Naive B cell (primary cell): ENCODE measurements at regions not wholly inside any gene's neighbourhood (a gene's known extent, or its start where the extent isn't known, plus 50 kb on each side); places are given as distances from the start of the nearest gene placed in this dataset.

ENCODE experiments used
- ATAC-seq, 2 donors: fragments of 150-1000 bp; cut with Tn5 transposase; 2 replicates each; pipeline ENCODE4 v1.10.0; 2021; ENCODE audit warnings: low read depth in 2 of 2, mild to moderate bottlenecking in 2 of 2, moderate library complexity in 2 of 2
- DNase-seq: peaks from one replicate; pipeline ENCODE4 v3.0.0; 2022
- H3K27ac Mint-ChIP-seq, 6 donors: one replicate each; pipeline ENCODE4 v1.8.0; 2020 to 2022; ENCODE audit warnings: mild to moderate bottlenecking in 6 of 6, mixed read lengths in 6 of 6, moderate library complexity in 5 of 6, inconsistent platforms in 2 of 6
- H3K27me3 Mint-ChIP-seq, 3 donors: one replicate each; pipeline ENCODE4 v1.8.0; 2021 to 2022; ENCODE audit warnings: mixed read lengths in 3 of 3, mild to moderate bottlenecking in 1 of 3
- H3K36me3 Mint-ChIP-seq, 2 donors: one replicate each; pipeline ENCODE4 v1.8.0; 2020 to 2022; ENCODE audit warnings: mixed read lengths in 2 of 2, inconsistent platforms in 1 of 2, mild to moderate bottlenecking in 1 of 2
- H3K4me1 Mint-ChIP-seq, 3 donors: one replicate each; pipeline ENCODE4 v1.8.0; 2020 to 2022; ENCODE audit warnings: mixed read lengths in 3 of 3, inconsistent platforms in 1 of 3, mild to moderate bottlenecking in 1 of 3, moderate library complexity in 1 of 3
- H3K4me3 Mint-ChIP-seq, 8 donors: one replicate each; pipeline ENCODE4 v1.8.0; 2020 to 2022; ENCODE audit warnings: mild to moderate bottlenecking in 8 of 8, mixed read lengths in 8 of 8, moderate library complexity in 8 of 8, inconsistent platforms in 2 of 8
- H3K9me3 Mint-ChIP-seq, 7 donors: one replicate each; pipeline ENCODE4 v1.8.0; 2020 to 2022; ENCODE audit warnings: mixed read lengths in 7 of 7, mild to moderate bottlenecking in 5 of 7, inconsistent platforms in 2 of 7, moderate library complexity in 1 of 7

DNA sequence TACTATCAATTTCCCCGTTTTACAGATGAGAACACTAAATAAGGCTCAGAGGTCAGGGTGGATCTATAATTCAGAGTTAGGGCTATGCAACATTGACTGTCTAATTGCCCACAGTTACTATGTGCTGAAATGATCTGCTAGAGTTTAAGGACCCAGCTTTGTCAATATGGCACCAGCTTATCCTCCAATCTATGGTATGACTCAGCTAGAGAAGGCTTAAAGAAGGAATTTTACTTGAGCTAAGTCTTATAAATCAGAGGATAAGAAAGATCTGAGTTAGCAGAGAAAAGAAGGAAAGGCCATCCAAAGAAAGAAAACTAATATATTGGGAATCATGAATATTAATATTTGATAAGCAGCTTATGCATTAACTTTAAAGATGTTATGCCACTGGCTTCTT lies 78.1 kb downstream of the ASB9 start:
- Mint-ChIP-seq H3K4me3 (no peak overlapping the region), H3K4me1 (no peaks in the 10 kb centered on the region), H3K36me3 (no peaks in the 10 kb centered on the region), H3K27me3 (peaks cover 0 to 30% (median 7%) of the 10 kb centered on the region in 3 donors), H3K9me3 (no peaks in the 10 kb centered on the region), H3K27ac (no peak overlapping the region)
- DNase-seq (no peak), ATAC-seq (no peak)

DNA sequence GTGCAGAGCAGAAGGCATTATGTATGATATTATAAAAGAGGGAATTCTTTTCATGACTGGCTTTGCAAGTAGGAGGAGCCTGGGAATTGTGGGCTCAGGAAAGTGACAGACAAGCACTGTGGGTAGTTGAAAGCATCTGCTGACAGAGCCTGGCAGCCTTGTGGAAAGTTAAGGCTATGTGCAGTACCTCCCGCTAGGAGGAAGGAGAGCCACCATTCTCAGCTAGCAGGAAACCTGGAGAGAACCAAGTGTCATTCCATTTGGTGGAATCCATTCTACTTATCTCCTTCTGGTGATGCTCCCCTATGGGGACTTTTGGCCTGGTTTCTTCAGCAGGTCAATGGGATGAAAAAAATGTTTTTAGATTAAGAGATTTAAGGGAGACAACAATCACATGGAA lies 81.8 kb downstream of the ASB9 start:
- Mint-ChIP-seq H3K9me3 (peaks cover 0 to 2% (median 0%) of the 10 kb centered on the region in 7 donors), H3K27me3 (peaks cover 4 to 32% (median 7%) of the 10 kb centered on the region in 3 donors), H3K4me1 (no peaks in the 10 kb centered on the region), H3K4me3 (no peak overlapping the region), H3K36me3 (no peaks in the 10 kb centered on the region), H3K27ac (no peak overlapping the region)
- DNase-seq, result no peak
- ATAC-seq, result no peak

DNA sequence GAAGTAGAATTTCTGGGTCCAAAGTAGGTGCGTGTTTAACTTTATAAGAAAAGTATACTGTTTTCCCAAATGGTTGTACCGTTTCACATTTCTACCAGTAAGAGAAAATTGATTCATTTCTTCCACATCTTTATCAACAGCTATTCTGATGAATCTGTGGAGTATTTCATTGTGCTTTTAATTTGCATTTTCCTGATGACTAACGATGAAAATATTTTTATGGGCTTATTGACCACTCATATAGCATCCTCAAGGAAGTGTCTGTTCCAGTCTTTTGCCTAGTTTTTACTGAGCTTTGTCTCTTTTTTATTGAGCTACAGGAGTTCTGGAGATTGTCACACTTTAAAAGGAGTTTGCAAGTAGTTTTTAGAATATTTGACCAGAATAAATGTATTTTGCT lies 92.6 kb downstream of the ASB9 start:
- Mint-ChIP-seq H3K9me3 (peaks cover 0 to 3% (median 0%) of the 10 kb centered on the region in 7 donors), H3K36me3 (no peaks in the 10 kb centered on the region), H3K4me1 (no peaks in the 10 kb centered on the region), H3K4me3 (no peak overlapping the region), H3K27me3 (no peaks in the 10 kb centered on the region), H3K27ac (no peak overlapping the region)
- no peak for DNase-seq
- no peak for ATAC-seq

DNA sequence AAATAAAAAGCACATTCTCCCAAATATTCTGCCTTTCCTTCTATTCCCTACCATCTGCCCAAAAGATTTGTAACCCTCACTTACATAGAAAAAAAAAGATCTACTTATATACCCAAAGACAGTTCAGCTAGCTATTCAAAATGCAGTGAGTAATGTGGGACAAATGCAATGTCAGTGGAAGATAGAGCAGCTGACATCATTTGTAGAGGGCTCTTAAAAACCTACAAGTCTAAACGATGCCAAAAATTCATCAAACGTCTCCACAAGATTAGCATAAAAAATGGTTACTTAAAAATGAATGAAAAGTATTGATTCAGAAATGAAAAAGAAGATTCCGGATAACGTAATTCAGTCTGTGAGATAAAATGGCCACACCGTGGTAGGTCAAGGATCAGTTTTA lies 96.5 kb downstream of the ASB9 start:
- DNase-seq (no peak), ATAC-seq (no peak)
- no peak overlapping the region for H3K4me3 Mint-ChIP-seq
- no peak overlapping the region for H3K27ac Mint-ChIP-seq
- peaks cover 0 to 3% (median 0%) of the 10 kb centered on the region in 7 donors for H3K9me3 Mint-ChIP-seq
- no peaks in the 10 kb centered on the region for H3K36me3 Mint-ChIP-seq
- peaks cover 0 to 28% (median 6%) of the 10 kb centered on the region in 3 donors for H3K27me3 Mint-ChIP-seq
- no peaks in the 10 kb centered on the region for H3K4me1 Mint-ChIP-seq

DNA sequence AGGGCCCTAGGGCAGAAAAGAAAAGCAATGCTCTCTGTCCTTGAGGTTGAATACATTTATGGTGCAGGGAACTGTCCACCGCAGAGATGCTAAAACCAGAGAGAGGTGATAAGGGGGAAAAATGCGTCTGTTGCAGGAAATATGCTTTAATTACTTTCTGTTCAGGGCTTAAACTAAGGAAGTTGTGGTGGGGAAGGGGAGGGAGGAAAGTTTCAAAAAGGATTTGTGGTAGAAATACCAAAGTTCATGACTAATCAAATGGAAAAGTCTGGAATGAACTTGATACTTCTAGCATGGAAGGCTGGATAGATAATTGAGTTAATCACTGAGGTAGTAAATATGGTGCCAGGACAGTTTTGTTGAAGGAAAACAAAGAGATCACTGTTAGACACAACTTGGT lies 99.0 kb downstream of the ASB9 start:
- Mint-ChIP-seq H3K9me3 (peaks cover 0 to 8% (median 2%) of the 10 kb centered on the region in 7 donors), H3K4me3 (no peak overlapping the region), H3K27ac (no peak overlapping the region), H3K4me1 (no peaks in the 10 kb centered on the region), H3K36me3 (no peaks in the 10 kb centered on the region), H3K27me3 (peaks cover 0 to 33% (median 9%) of the 10 kb centered on the region in 3 donors)
- DNase-seq, result no peak
- no peak for ATAC-seq

DNA sequence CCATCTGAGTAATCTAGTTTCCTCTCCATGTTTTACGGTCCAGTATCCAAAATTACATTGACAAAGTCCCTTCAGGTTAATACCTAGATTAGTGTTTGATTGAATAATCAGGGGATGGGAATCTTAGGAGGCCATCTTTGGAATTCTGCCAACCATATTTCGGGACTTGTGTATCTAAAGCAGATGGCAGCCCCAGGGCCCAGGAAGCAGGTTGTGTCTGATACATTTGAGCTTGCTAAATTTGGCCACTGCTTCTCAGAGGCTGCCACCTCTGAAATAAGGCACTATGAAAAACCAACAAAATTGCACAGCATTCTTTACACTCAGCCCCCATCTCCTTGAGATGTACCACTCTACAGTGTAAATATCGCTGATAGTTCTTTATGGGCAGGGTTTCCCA lies 102.1 kb downstream of the ASB9 start:
- Mint-ChIP-seq H3K4me1 (no peaks in the 10 kb centered on the region), H3K27me3 (peaks cover 0 to 33% (median 9%) of the 10 kb centered on the region in 3 donors), H3K4me3 (no peak overlapping the region), H3K9me3 (peaks cover 0 to 9% (median 2%) of the 10 kb centered on the region in 7 donors), H3K27ac (no peak overlapping the region), H3K36me3 (no peaks in the 10 kb centered on the region)
- ATAC-seq (no peak), DNase-seq (no peak)

DNA sequence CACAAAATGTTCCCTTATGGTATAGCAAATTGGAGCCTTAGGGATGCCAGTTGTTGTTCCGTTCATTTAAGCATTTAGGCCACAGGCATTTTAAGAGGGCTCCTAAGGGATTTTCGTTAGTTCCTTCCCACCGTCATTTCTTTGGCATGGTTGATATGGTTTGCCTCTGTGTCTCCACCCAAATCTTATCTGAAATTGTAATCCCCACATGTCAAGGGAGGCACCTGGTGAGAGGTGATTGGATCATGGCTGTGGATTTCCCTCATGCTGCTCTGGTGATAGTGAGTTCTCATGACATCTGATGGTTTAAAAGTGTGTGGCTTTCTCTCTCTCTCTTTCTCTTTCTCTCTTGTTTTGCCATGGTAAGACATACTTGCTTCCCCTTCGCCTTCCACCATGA lies 104.1 kb downstream of the ASB9 start:
- no peak for DNase-seq
- no peaks in the 10 kb centered on the region for H3K4me1 Mint-ChIP-seq
- peaks cover 0 to 21% (median 9%) of the 10 kb centered on the region in 3 donors for H3K27me3 Mint-ChIP-seq
- ATAC-seq, result no peak
- no peak overlapping the region for H3K27ac Mint-ChIP-seq
- no peaks in the 10 kb centered on the region for H3K36me3 Mint-ChIP-seq
- no peak overlapping the region for H3K4me3 Mint-ChIP-seq
- H3K9me3 Mint-ChIP-seq, result peaks cover 0 to 9% (median 2%) of the 10 kb centered on the region in 7 donors

DNA sequence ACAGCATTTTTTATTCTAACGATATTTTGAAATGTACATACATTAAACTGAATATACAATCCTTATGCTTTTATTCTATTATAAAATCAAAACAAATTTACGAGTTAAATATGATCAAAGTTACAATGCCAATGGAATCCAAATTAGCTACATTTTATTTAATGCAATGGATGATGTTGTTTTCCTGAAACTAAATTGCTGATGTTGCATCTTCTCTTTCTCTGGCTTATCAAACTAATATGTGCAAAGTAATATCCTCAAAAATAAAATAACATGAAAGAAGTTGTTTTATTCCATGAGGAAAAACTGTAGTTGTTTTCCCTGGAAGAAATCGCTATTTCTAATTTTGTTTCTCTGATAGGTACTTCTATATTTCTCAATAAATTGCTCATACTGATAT lies 106.8 kb downstream of the ASB9 start:
- no peak overlapping the region for H3K4me3 Mint-ChIP-seq
- H3K27ac Mint-ChIP-seq, result peak overlapping the region in 1 of 6 donors; percentile 42
- no peaks in the 10 kb centered on the region for H3K36me3 Mint-ChIP-seq
- peaks cover 0 to 5% (median 2%) of the 10 kb centered on the region in 7 donors for H3K9me3 Mint-ChIP-seq
- no peaks in the 10 kb centered on the region for H3K4me1 Mint-ChIP-seq
- DNase-seq, result no peak
- no peak for ATAC-seq
- peaks cover 0 to 2% (median 0%) of the 10 kb centered on the region in 3 donors for H3K27me3 Mint-ChIP-seq

DNA sequence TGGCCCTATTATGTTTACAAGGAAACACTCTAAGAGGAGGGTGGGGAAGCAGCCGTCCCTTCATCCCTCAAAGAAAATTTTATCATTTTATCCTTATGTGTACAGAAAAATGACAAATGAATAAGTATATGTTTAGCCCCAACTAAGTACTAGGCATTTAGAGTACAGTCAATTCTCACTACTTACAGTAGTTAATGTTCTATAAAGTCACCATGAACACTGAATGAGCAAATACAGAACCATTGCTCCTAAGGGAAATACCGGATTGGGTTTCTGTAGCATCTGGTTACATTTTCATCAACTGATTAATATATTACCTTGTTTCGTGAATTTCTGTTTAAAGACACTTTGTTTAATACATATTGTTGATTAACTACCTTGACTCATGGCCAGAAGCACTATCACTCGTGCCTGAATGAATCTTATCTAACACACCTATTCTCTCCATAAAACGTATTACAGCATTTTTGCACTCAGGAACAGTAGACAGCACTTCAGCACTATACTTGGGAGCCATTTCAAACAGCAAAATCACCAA lies 109.3 kb downstream of the ASB9 start:
- H3K4me3 Mint-ChIP-seq, result no peak overlapping the region
- H3K9me3 Mint-ChIP-seq, result peaks cover 0 to 5% (median 0%) of the 10 kb centered on the region in 7 donors
- no peaks in the 10 kb centered on the region for H3K4me1 Mint-ChIP-seq
- no peak for DNase-seq
- peaks cover 0 to 4% of the 10 kb centered on the region in 2 donors for H3K36me3 Mint-ChIP-seq
- no peak overlapping the region for H3K27ac Mint-ChIP-seq
- H3K27me3 Mint-ChIP-seq, result peaks cover 0 to 8% (median 4%) of the 10 kb centered on the region in 3 donors
- no peak for ATAC-seq

DNA sequence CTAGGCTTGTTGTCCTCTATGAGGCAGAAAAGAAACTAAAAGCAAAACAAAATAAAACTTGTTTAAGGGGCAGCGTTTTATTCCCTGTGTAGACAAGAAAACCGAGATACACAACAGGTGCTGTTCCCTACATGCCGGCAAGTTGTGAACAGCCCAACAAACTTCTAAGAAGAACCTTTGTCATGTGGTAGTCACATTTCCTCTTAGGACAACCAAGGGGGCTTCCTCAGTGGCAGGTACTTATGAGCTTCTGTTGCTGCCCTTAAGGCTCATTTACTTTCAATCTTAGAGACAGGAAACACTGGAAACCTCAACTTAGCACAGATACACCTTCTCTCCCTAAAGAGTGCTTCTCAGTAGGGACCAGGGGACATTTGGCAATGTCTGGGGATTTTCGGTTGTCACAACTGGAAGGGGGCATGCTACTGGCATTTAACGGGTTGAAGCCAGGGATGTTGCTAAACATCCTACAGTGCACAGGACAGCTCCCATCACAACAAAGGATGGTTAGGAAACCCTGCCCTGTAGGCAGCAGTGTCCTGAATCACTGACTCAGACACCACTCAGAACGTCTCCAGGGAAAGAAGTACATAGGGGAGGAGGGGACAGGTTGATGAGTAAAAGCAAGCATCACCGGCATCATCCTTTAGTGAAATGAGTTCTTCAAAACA lies 111.0 kb downstream of the ASB9 start:
- no peak for ATAC-seq
- Mint-ChIP-seq H3K4me3 (peak overlapping the region in 1 of 8 donors; percentile 40), H3K9me3 (peaks cover 0 to 5% (median 0%) of the 10 kb centered on the region in 7 donors), H3K4me1 (no peaks in the 10 kb centered on the region), H3K27me3 (peaks cover 0 to 8% (median 4%) of the 10 kb centered on the region in 3 donors), H3K27ac (no peak overlapping the region), H3K36me3 (peaks cover 0 to 4% of the 10 kb centered on the region in 2 donors)
- DNase-seq, result no peak

DNA sequence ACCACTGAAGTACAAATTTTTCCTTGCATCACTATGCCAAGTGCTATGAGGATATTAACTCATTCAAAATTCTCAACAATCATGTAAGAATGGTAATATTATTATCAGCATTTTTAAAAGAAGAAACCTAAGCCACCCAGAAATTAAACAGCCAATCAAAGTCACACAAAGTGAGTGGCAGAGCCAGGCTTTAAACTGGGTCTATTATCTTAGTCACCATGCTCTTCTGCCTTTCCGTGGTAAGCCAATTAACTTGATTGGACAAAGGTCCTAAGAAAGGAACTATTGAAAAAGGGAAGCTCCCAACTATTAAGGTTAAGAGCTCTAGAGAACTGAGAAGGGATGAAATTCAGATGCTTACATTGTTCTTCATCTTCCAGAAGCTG lies 111.5 kb downstream of the ASB9 start:
- no peak overlapping the region for H3K4me3 Mint-ChIP-seq
- no peak overlapping the region for H3K27ac Mint-ChIP-seq
- peaks cover 0 to 5% (median 0%) of the 10 kb centered on the region in 7 donors for H3K9me3 Mint-ChIP-seq
- DNase-seq, result no peak
- no peaks in the 10 kb centered on the region for H3K4me1 Mint-ChIP-seq
- peaks cover 0 to 4% of the 10 kb centered on the region in 2 donors for H3K36me3 Mint-ChIP-seq
- peaks cover 0 to 8% (median 4%) of the 10 kb centered on the region in 3 donors for H3K27me3 Mint-ChIP-seq
- no peak for ATAC-seq

DNA sequence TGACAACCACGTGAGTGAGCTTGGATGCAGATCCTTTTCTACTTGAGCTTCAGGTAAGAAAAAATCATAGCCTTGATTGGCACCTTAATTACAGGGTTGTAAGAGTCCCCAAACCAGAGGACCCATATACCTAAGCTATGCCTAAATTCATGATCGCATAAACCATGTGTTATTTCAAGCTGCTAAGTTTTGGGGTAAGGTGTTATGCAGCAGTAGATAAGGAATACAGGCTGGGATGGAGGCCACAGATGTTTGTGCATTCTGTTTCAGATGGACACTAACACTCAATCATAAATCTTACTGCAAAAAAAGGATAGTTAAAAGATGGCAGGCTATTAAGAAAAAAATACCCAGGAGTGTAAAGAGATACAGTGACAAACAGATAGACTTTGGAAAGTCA lies 112.3 kb downstream of the ASB9 start:
- Mint-ChIP-seq H3K4me3 (no peak overlapping the region), H3K27me3 (peaks cover 0 to 8% (median 4%) of the 10 kb centered on the region in 3 donors), H3K36me3 (peaks cover 0 to 4% of the 10 kb centered on the region in 2 donors), H3K9me3 (peaks cover 0 to 5% (median 0%) of the 10 kb centered on the region in 7 donors), H3K27ac (no peak overlapping the region), H3K4me1 (no peaks in the 10 kb centered on the region)
- ATAC-seq, result no peak
- no peak for DNase-seq

DNA sequence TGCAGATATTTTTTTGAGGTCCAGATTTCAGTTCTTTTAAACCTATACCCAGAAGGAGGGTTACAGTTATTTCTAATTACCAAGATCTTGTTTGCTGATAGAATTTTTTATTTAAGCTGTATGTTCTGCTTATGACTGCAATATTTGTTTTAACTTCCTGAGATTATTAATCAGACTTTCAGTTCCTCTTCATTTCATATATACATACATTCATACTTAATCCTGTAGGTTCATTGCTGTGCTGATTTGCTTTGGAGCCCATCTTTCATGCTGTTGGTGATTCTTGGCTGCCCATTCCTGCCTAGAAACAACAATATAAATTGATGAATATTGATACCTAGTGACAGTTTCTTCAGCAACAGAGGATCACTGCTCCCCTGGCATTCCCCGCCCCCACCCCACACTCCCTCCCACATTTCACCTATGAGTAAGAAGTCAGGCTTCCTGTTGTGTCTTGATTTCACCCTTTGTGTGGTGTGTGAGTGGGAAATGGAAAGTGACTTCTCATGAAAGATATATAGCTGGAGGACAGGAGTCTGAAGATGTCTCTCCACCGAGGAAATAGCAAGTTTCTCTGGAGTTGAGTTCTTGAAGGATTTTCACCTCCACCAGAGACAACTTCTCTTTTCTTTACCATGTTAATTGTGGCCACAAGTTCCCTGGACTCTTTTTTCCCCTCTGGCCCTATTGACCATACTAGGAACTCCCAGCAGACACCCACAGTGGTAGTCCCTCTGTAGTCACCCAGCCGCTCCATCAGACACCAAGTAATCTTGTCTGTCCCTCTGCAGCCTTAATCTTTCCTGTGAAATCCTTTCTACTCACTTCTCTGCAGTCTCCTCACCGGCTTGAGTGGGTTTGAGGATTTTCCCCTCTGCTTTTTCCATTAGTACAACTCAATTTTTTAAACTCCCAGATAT lies 118.4 kb downstream of the ASB9 start:
- peaks cover 0 to 4% of the 10 kb centered on the region in 2 donors for H3K36me3 Mint-ChIP-seq
- H3K27ac Mint-ChIP-seq, result peak overlapping the region in 1 of 6 donors; percentile 66
- H3K9me3 Mint-ChIP-seq, result peaks cover 0 to 5% (median 1%) of the 10 kb centered on the region in 7 donors
- H3K27me3 Mint-ChIP-seq, result peaks cover 6 to 27% (median 12%) of the 10 kb centered on the region in 3 donors
- H3K4me1 Mint-ChIP-seq, result peaks cover 12 to 20% (median 20%) of the 10 kb centered on the region in 3 donors
- no peak for ATAC-seq
- H3K4me3 Mint-ChIP-seq, result peak overlapping the region in 1 of 8 donors; percentile 43
- no peak for DNase-seq
